ENCODE measurements at regions not wholly inside any gene's neighbourhood (a gene's known extent, or its start where the extent isn't known, plus 50 kb on each side); places are given as distances from the start of the nearest gene placed in this dataset.
"Not testable (repeated sequence)": the region's sequence is repeated elsewhere in the genome, so short reads cannot be mapped to it uniquely, and the experiment has no call there.

DNA sequence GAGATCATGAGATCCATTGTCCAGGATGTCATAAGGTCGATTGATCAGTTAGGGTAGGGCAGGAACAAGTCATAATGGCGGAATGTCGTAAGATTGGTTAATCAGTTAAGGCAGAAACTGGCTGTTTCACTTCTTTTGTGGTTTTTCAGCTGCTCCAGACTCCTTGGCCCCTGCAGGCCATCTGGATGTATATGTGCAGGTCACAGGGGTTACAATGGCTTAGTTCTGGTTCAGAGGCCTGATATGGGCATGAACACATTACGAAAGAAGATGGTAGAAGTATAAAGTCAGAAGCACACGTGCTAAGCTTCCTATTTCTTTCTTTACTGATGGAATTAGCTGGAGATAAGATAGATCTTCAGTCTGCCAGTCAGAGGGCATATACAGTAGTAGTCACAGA is 315.4 kb upstream of the LRRC3B start:
- Histone ChIP-seq H3K9me3 (no peaks in the 10 kb centered on the region), H3K27me3 (replicated peaks; ENCODE audit: control insufficient read depth, insufficient read depth, low read length) (no peaks in the 10 kb centered on the region), H3K36me3 (ENCODE audit: control insufficient read depth, insufficient read depth, low read length) (no peaks in the 10 kb centered on the region), H3K4me3 (ENCODE audit: low read depth, low read length) (no peak overlapping the region), H3K4me1 (no peaks in the 10 kb centered on the region)
- Mint-ChIP-seq H3K27ac (ENCODE audit: unreplicated experiment) (no peak overlapping the region), H3K36me3 (ENCODE audit: insufficient read depth, unreplicated experiment) (no peaks in the 10 kb centered on the region), H3K4me1 (ENCODE audit: low read depth, unreplicated experiment) (no peaks in the 10 kb centered on the region), H3K27me3 (ENCODE audit: insufficient read depth, unreplicated experiment) (no peaks in the 10 kb centered on the region), H3K9me3 (ENCODE audit: unreplicated experiment) (peaks cover 31% of the 10 kb centered on the region), H3K4me3 (ENCODE audit: unreplicated experiment) (no peak overlapping the region)
- no TSS peak for BruUV-seq (replicated peaks)
- ChIA-PET POLR2A (no interaction called here), CTCF (no interaction called here)
- DNase-seq = no peak
- TF ChIP-seq CTCF (IDR thresholded peaks at IDR 0.05; ENCODE audit: insufficient read depth in 1 of 2, low read depth in 1 of 2, low read length in 1 of 2, severe bottlenecking in 1 of 2, unreplicated experiment in 1 of 2) = no peak
- intact Hi-C loops (cut with micrococcal nuclease; ENCODE audit: unreplicated experiment) = no loop called here

DNA sequence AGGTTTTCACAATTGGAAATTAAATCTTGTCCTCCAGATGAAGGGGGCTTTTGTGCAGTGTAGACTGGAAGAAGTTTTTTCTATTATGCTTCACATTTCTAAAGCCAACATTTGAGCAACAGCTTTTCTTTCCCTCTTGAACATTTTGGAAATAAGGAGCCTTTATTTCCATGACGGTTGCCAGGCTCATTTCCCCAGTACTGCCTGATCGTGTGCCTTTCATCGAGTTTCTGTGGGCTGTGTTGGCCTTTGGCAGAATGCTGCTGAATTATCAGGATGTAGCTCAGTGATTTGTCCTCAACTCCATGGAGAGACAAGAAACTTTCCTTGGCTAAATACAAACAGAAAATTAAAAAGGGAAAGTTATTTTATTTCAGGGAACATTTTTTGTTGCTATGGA is 314.8 kb upstream of the LRRC3B start:
- no peaks in the 10 kb centered on the region for H3K36me3 Mint-ChIP-seq (ENCODE audit: insufficient read depth, unreplicated experiment)

DNA sequence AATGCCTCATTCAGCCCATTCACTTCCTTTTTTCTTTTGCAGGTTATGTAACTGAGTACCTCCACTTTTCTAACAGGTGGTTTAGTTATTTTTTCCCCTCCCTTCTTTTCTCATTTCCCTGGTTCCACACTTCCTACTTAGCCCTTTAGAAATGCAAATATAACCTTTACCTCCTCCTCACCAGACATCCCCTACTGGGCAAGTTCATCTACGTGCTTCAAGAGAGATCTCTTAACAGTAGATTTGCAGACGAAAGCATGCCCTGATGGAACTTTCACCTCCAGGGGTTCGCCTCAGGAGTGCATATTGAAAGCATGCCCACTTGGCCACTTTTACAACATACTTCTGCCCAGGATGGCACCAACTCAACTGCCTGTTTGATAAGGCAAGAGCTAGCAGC is 314.1 kb upstream of the LRRC3B start:
- H3K27me3 Mint-ChIP-seq (ENCODE audit: insufficient read depth, unreplicated experiment) = no peaks in the 10 kb centered on the region
- no peak overlapping the region for H3K4me3 ChIP-seq (ENCODE audit: low read depth, low read length)

More for the DNA sequence above, 314.8 kb upstream of the LRRC3B start:
- no peaks in the 10 kb centered on the region for H3K4me1 Mint-ChIP-seq (ENCODE audit: low read depth, unreplicated experiment)
- DNase-seq = no peak
- no peak for TF ChIP-seq CTCF (IDR thresholded peaks at IDR 0.05; ENCODE audit: insufficient read depth in 1 of 2, low read depth in 1 of 2, low read length in 1 of 2, severe bottlenecking in 1 of 2, unreplicated experiment in 1 of 2)
- no peak overlapping the region for H3K4me3 Mint-ChIP-seq (ENCODE audit: unreplicated experiment)
- ChIA-PET CTCF (no interaction called here), POLR2A (no interaction called here)
- peaks cover 31% of the 10 kb centered on the region for H3K9me3 Mint-ChIP-seq (ENCODE audit: unreplicated experiment)
- intact Hi-C loops (cut with micrococcal nuclease; ENCODE audit: unreplicated experiment) = no loop called here
- Histone ChIP-seq H3K4me3 (ENCODE audit: low read depth, low read length) (no peak overlapping the region), H3K9me3 (no peaks in the 10 kb centered on the region), H3K27me3 (replicated peaks; ENCODE audit: control insufficient read depth, insufficient read depth, low read length) (no peaks in the 10 kb centered on the region), H3K36me3 (ENCODE audit: control insufficient read depth, insufficient read depth, low read length) (no peaks in the 10 kb centered on the region), H3K4me1 (no peaks in the 10 kb centered on the region)
- no peaks in the 10 kb centered on the region for H3K27me3 Mint-ChIP-seq (ENCODE audit: insufficient read depth, unreplicated experiment)
- no peak overlapping the region for H3K27ac Mint-ChIP-seq (ENCODE audit: unreplicated experiment)
- no TSS peak for BruUV-seq (replicated peaks)

DNA sequence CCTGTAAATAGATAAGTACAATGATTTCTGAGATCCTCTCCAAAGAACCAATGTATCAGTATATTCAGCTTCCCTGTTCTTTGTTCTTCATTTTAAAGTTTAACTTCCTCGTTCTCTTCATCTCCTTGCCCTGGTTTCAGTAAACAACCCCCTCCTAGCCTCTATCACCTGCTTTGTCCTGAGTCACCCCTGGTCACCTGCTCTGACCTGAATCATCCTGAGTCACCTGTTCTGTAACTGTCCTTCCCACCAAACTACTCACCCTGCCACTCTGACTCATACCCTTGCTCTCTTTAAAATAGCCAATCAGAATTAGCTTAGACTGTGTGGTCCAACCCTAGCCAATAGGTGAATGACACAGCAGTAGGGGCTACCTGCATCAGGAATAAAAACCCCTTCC is 313.0 kb upstream of the LRRC3B start:
- H3K9me3 ChIP-seq; DNase-seq; intact Hi-C loops (cut with micrococcal nuclease; ENCODE audit: unreplicated experiment); H3K4me1 ChIP-seq; POLR2A ChIA-PET; H3K27me3 Mint-ChIP-seq (ENCODE audit: insufficient read depth, unreplicated experiment); H3K4me3 Mint-ChIP-seq (ENCODE audit: unreplicated experiment); H3K36me3 ChIP-seq (ENCODE audit: control insufficient read depth, insufficient read depth, low read length); H3K36me3 Mint-ChIP-seq (ENCODE audit: insufficient read depth, unreplicated experiment); H3K27me3 ChIP-seq (replicated peaks; ENCODE audit: control insufficient read depth, insufficient read depth, low read length); BruUV-seq (replicated peaks); H3K27ac Mint-ChIP-seq (ENCODE audit: unreplicated experiment); H3K4me1 Mint-ChIP-seq (ENCODE audit: low read depth, unreplicated experiment); CTCF ChIA-PET; H3K4me3 ChIP-seq (ENCODE audit: low read depth, low read length): not testable (repeated sequence)
- peaks cover 31% of the 10 kb centered on the region for H3K9me3 Mint-ChIP-seq (ENCODE audit: unreplicated experiment)

More for the DNA sequence above, 314.1 kb upstream of the LRRC3B start:
- H3K4me1 ChIP-seq = no peaks in the 10 kb centered on the region
- Mint-ChIP-seq H3K27ac (ENCODE audit: unreplicated experiment) (no peak overlapping the region), H3K36me3 (ENCODE audit: insufficient read depth, unreplicated experiment) (no peaks in the 10 kb centered on the region), H3K4me1 (ENCODE audit: low read depth, unreplicated experiment) (no peaks in the 10 kb centered on the region), H3K4me3 (ENCODE audit: unreplicated experiment) (no peak overlapping the region), H3K9me3 (ENCODE audit: unreplicated experiment) (peaks cover 31% of the 10 kb centered on the region)
- no peak for DNase-seq
- H3K27me3 ChIP-seq (replicated peaks; ENCODE audit: control insufficient read depth, insufficient read depth, low read length) = no peaks in the 10 kb centered on the region
- intact Hi-C loops (cut with micrococcal nuclease; ENCODE audit: unreplicated experiment) = no loop called here
- TF ChIP-seq CTCF (IDR thresholded peaks at IDR 0.05; ENCODE audit: insufficient read depth in 1 of 2, low read depth in 1 of 2, low read length in 1 of 2, severe bottlenecking in 1 of 2, unreplicated experiment in 1 of 2) = no peak
- no TSS peak for BruUV-seq (replicated peaks)
- ChIA-PET POLR2A (no interaction called here), CTCF (no interaction called here)
- H3K9me3 ChIP-seq = no peaks in the 10 kb centered on the region
- no peaks in the 10 kb centered on the region for H3K36me3 ChIP-seq (ENCODE audit: control insufficient read depth, insufficient read depth, low read length)

All from Caco-2 (cell line).